Activated T-cell treated with anti-CD3 and anti-CD28 coated beads, Interleukin-2, amount 50 U/mL, for 4 hours (primary cell): ENCODE measurements at regions not wholly inside any gene's neighbourhood (a gene's known extent, or its start where the extent isn't known, plus 50 kb on each side); places are given as distances from the start of the nearest gene placed in this dataset.

Source experiments
- ATAC-seq, 2 donors: fragments of 200-7000 bp; cut with Tn5 transposase; one replicate each; pipeline ENCODE4 v1.10.0; 2021
- DNase-seq: peaks from one replicate; pipeline ENCODE4 v3.0.0-alpha.2; 2020
- H3K27me3 Mint-ChIP-seq: one replicate; pipeline ENCODE4 v1.8.0; 2021; ENCODE audit warnings: low read depth, mixed read lengths
- H3K36me3 Mint-ChIP-seq: one replicate; pipeline ENCODE4 v1.8.0; 2022; ENCODE audit warnings: mixed read lengths; ENCODE audit not compliant: insufficient read depth
- H3K4me1 Mint-ChIP-seq: one replicate; pipeline ENCODE4 v1.8.0; 2021; ENCODE audit warnings: low read depth, mixed read lengths
- H3K4me3 Mint-ChIP-seq: one replicate; pipeline ENCODE4 v1.8.0; 2021; ENCODE audit warnings: mild to moderate bottlenecking, moderate library complexity, mixed read lengths
- H3K9me3 Mint-ChIP-seq: one replicate; pipeline ENCODE4 v1.8.0; 2021; ENCODE audit warnings: mixed read lengths

GRCh38 chr13:74084375-74084935 is 49.7 kb downstream of the KLF12 start:
- H3K9me3 Mint-ChIP-seq, result no peaks in the 10 kb centered on the region
- DNase-seq, result no peak
- H3K4me1 Mint-ChIP-seq, result peaks cover 73% of the 10 kb centered on the region
- H3K4me3 Mint-ChIP-seq, result no peak overlapping the region
- peaks cover 3% of the 10 kb centered on the region for H3K36me3 Mint-ChIP-seq
- no peak for ATAC-seq
- H3K27me3 Mint-ChIP-seq, result no peaks in the 10 kb centered on the region

- ATAC-seq (no peak), DNase-seq (no peak)
- Mint-ChIP-seq H3K27me3 (no peaks in the 10 kb centered on the region), H3K36me3 (peaks cover 9% of the 10 kb centered on the region), H3K4me1 (peaks cover 68% of the 10 kb centered on the region), H3K4me3 (no peak overlapping the region), H3K9me3 (no peaks in the 10 kb centered on the region)
Observed at GRCh38 chr13:74082741-74083160, 51.5 kb downstream of the KLF12 start.

- Mint-ChIP-seq H3K27me3 (no peaks in the 10 kb centered on the region), H3K36me3 (peaks cover 6% of the 10 kb centered on the region), H3K4me3 (no peak overlapping the region), H3K9me3 (no peaks in the 10 kb centered on the region), H3K4me1 (peaks cover 70% of the 10 kb centered on the region)
- DNase-seq, result no peak
- peak in 1 of 2 donors; percentile 37 for ATAC-seq
Observed at GRCh38 chr13:74080762-74081161, 53.4 kb downstream of the KLF12 start.

GRCh38 chr13:74077792-74078191 is 56.4 kb downstream of the KLF12 start:
- Mint-ChIP-seq H3K4me3 (no peak overlapping the region), H3K9me3 (no peaks in the 10 kb centered on the region), H3K4me1 (peaks cover 75% of the 10 kb centered on the region), H3K36me3 (peaks cover 10% of the 10 kb centered on the region), H3K27me3 (no peaks in the 10 kb centered on the region)
- no peak for DNase-seq
- no peak for ATAC-seq

GRCh38 chr13:74077375-74077774 is 56.8 kb downstream of the KLF12 start:
- H3K27me3 Mint-ChIP-seq, result no peaks in the 10 kb centered on the region
- no peaks in the 10 kb centered on the region for H3K9me3 Mint-ChIP-seq
- H3K36me3 Mint-ChIP-seq, result peaks cover 11% of the 10 kb centered on the region
- H3K4me3 Mint-ChIP-seq, result no peak overlapping the region
- ATAC-seq, result no peak
- peaks cover 72% of the 10 kb centered on the region for H3K4me1 Mint-ChIP-seq
- DNase-seq, result no peak

GRCh38 chr13:74074723-74075122 is 59.5 kb downstream of the KLF12 start:
- peaks cover 70% of the 10 kb centered on the region for H3K4me1 Mint-ChIP-seq
- H3K4me3 Mint-ChIP-seq, result no peak overlapping the region
- no peaks in the 10 kb centered on the region for H3K27me3 Mint-ChIP-seq
- peaks cover 11% of the 10 kb centered on the region for H3K36me3 Mint-ChIP-seq
- no peak for ATAC-seq
- no peaks in the 10 kb centered on the region for H3K9me3 Mint-ChIP-seq
- no peak for DNase-seq

- Mint-ChIP-seq H3K36me3 (peaks cover 13% of the 10 kb centered on the region), H3K9me3 (no peaks in the 10 kb centered on the region), H3K4me1 (peaks cover 75% of the 10 kb centered on the region), H3K27me3 (no peaks in the 10 kb centered on the region), H3K4me3 (no peak overlapping the region)
- ATAC-seq, result no peak
- DNase-seq, result no peak
Observed at GRCh38 chr13:74073274-74073673, 60.9 kb downstream of the KLF12 start.

- Mint-ChIP-seq H3K4me3 (peak overlapping the region; percentile 59), H3K36me3 (peaks cover 17% of the 10 kb centered on the region), H3K27me3 (no peaks in the 10 kb centered on the region), H3K9me3 (no peaks in the 10 kb centered on the region), H3K4me1 (peaks cover 77% of the 10 kb centered on the region)
- DNase-seq (no peak), ATAC-seq (peak in 1 of 2 donors; percentile 19)
Observed at GRCh38 chr13:74070513-74070912, 63.7 kb downstream of the KLF12 start.

- Mint-ChIP-seq H3K36me3 (peaks cover 18% of the 10 kb centered on the region), H3K4me1 (peaks cover 75% of the 10 kb centered on the region)
- ATAC-seq, result peak; percentile 73 to 75
Observed at GRCh38 chr13:74070065-74070464, 64.1 kb downstream of the KLF12 start.

GRCh38 chr13:74068471-74068870 is 65.7 kb downstream of the KLF12 start:
- no peaks in the 10 kb centered on the region for H3K27me3 Mint-ChIP-seq
- no peaks in the 10 kb centered on the region for H3K9me3 Mint-ChIP-seq
- peaks cover 18% of the 10 kb centered on the region for H3K36me3 Mint-ChIP-seq
- no peak overlapping the region for H3K4me3 Mint-ChIP-seq
- ATAC-seq (no peak), DNase-seq (no peak)
- H3K4me1 Mint-ChIP-seq, result peaks cover 74% of the 10 kb centered on the region

More at GRCh38 chr13:74070065-74070464, 64.1 kb downstream of the KLF12 start:
- Mint-ChIP-seq H3K9me3 (no peaks in the 10 kb centered on the region), H3K4me3 (peak overlapping the region; percentile 59), H3K27me3 (no peaks in the 10 kb centered on the region)
- no peak for DNase-seq

GRCh38 chr13:74067818-74068217 is 66.4 kb downstream of the KLF12 start:
- no peaks in the 10 kb centered on the region for H3K27me3 Mint-ChIP-seq
- DNase-seq (no peak), ATAC-seq (no peak)
- peaks cover 14% of the 10 kb centered on the region for H3K36me3 Mint-ChIP-seq
- no peaks in the 10 kb centered on the region for H3K9me3 Mint-ChIP-seq
- H3K4me3 Mint-ChIP-seq, result no peak overlapping the region
- peaks cover 76% of the 10 kb centered on the region for H3K4me1 Mint-ChIP-seq

GRCh38 chr13:74066937-74067336 is 67.3 kb downstream of the KLF12 start:
- Mint-ChIP-seq H3K27me3 (no peaks in the 10 kb centered on the region), H3K36me3 (peaks cover 13% of the 10 kb centered on the region), H3K4me3 (no peak overlapping the region), H3K9me3 (no peaks in the 10 kb centered on the region), H3K4me1 (peaks cover 83% of the 10 kb centered on the region)
- no peak for DNase-seq
- ATAC-seq, result no peak

- ATAC-seq (peak; percentile 47 to 60), DNase-seq (no peak)
- Mint-ChIP-seq H3K4me3 (no peak overlapping the region), H3K4me1 (peaks cover 89% of the 10 kb centered on the region), H3K36me3 (peaks cover 18% of the 10 kb centered on the region), H3K9me3 (no peaks in the 10 kb centered on the region), H3K27me3 (no peaks in the 10 kb centered on the region)
Observed at GRCh38 chr13:74064805-74065312, 69.3 kb downstream of the KLF12 start.

GRCh38 chr13:74063533-74064100 is 70.6 kb downstream of the KLF12 start:
- H3K9me3 Mint-ChIP-seq, result no peaks in the 10 kb centered on the region
- H3K4me3 Mint-ChIP-seq, result peak overlapping the region; percentile 79
- H3K4me1 Mint-ChIP-seq, result peaks cover 89% of the 10 kb centered on the region
- peaks cover 17% of the 10 kb centered on the region for H3K36me3 Mint-ChIP-seq
- DNase-seq, result no peak
- ATAC-seq, result no peak
- H3K27me3 Mint-ChIP-seq, result no peaks in the 10 kb centered on the region

- ATAC-seq (peak; percentile 49 to 69), DNase-seq (peak; percentile 15)
- peaks cover 15% of the 10 kb centered on the region for H3K36me3 Mint-ChIP-seq
- no peaks in the 10 kb centered on the region for H3K27me3 Mint-ChIP-seq
- H3K4me1 Mint-ChIP-seq, result peaks cover 87% of the 10 kb centered on the region
- no peaks in the 10 kb centered on the region for H3K9me3 Mint-ChIP-seq
- peak overlapping the region; percentile 79 for H3K4me3 Mint-ChIP-seq
Observed at GRCh38 chr13:74062933-74063332, 71.3 kb downstream of the KLF12 start.
